GM23338 (cell line): ENCODE measurements at regions not wholly inside any gene's neighbourhood (a gene's known extent, or its start where the extent isn't known, plus 50 kb on each side); places are given as distances from the start of the nearest gene placed in this dataset.
"Not testable (repeated sequence)": the region's sequence is repeated elsewhere in the genome, so short reads cannot be mapped to it uniquely, and the experiment has no call there.

Experiments used
- ATAC-seq: fragments of 200-7000 bp; cut with Tn5 transposase; 3 replicates; pipeline ENCODE4 v1.9.1; 2020
- DNase-seq: peaks from one replicate; pipeline ENCODE4 v3.0.0-alpha.2; 2015; ENCODE audit warnings: low spot score
- H2AFZ ChIP-seq: fragments of 200-600 bp; sonication (generic); 2 replicates; pipeline ENCODE4 v1.8.0; 2016; ENCODE audit warnings: antibody characterized with exemption, mild to moderate bottlenecking, moderate library complexity
- H3F3A ChIP-seq: fragments of 200-600 bp; sonication (generic); replicated peaks from 2 replicates; pipeline ENCODE4 v1.8.0; 2017; ENCODE audit warnings: antibody characterized with exemption, mixed run types, low read depth
- H3K27ac ChIP-seq: fragments of 200-600 bp; sonication (generic); 2 replicates; pipeline ENCODE4 v1.6.1; 2016; ENCODE audit warnings: low read depth
- H3K27me3 ChIP-seq: fragments of 200-600 bp; sonication (generic); 2 replicates; pipeline ENCODE4 v1.8.0; 2016; ENCODE audit warnings: mild to moderate bottlenecking, mixed run types, moderate library complexity; ENCODE audit not compliant: insufficient read depth
- H3K36me3 ChIP-seq: fragments of 200-600 bp; sonication (generic); 2 replicates; pipeline ENCODE4 v1.8.0; 2016; ENCODE audit warnings: mild to moderate bottlenecking; ENCODE audit not compliant: insufficient read depth
- H3K4me1 ChIP-seq: fragments of 200-600 bp; sonication (generic); 2 replicates; pipeline ENCODE4 v1.8.0; 2016; ENCODE audit warnings: mild to moderate bottlenecking, moderate library complexity; ENCODE audit not compliant: insufficient read depth
- H3K4me2 ChIP-seq: fragments of 200-600 bp; sonication (generic); 2 replicates; pipeline ENCODE4 v1.7.1; 2017; ENCODE audit warnings: mixed run types
- H3K4me3 ChIP-seq: fragments of 200-600 bp; sonication (generic); 2 replicates; pipeline ENCODE4 v1.6.1; 2016; ENCODE audit warnings: mixed run types
- H3K79me2 ChIP-seq: fragments of 200-600 bp; sonication (generic); replicated peaks from 2 replicates; pipeline ENCODE4 v1.8.0; 2017; ENCODE audit warnings: mild to moderate bottlenecking; ENCODE audit not compliant: insufficient read depth
- H3K9me2 ChIP-seq: fragments of 200-600 bp; sonication (generic); 2 replicates; pipeline ENCODE4 v1.8.0; 2017; ENCODE audit not compliant: insufficient read depth
- H4K20me1 ChIP-seq: fragments of 200-600 bp; sonication (generic); replicated peaks from 2 replicates; pipeline ENCODE4 v1.8.0; 2017; ENCODE audit warnings: mild to moderate bottlenecking; ENCODE audit not compliant: insufficient read depth
- H3K27ac Mint-ChIP-seq: 2 replicates; pipeline ENCODE4 v1.8.0; 2020; ENCODE audit warnings: inconsistent platforms, mild to moderate bottlenecking, moderate library complexity, mixed read lengths
- H3K27me3 Mint-ChIP-seq: 3 replicates; pipeline ENCODE4 v1.8.0; 2022; ENCODE audit warnings: low read depth, mild to moderate bottlenecking, moderate library complexity, mixed read lengths, inconsistent platforms; ENCODE audit not compliant: insufficient read depth, poor library complexity
- H3K36me3 Mint-ChIP-seq: 3 replicates; pipeline ENCODE4 v1.8.0; 2021; ENCODE audit warnings: low read depth, mild to moderate bottlenecking, inconsistent platforms, moderate library complexity, mixed read lengths
- H3K4me1 Mint-ChIP-seq: 3 replicates; pipeline ENCODE4 v1.8.0; 2020; ENCODE audit warnings: mild to moderate bottlenecking, inconsistent platforms, mixed read lengths
- H3K4me3 Mint-ChIP-seq: 3 replicates; pipeline ENCODE4 v1.8.0; 2021; ENCODE audit warnings: moderate library complexity, mild to moderate bottlenecking, inconsistent platforms, mixed read lengths
- H3K9me3 Mint-ChIP-seq: 3 replicates; pipeline ENCODE4 v1.8.0; 2020; ENCODE audit warnings: moderate library complexity, mild to moderate bottlenecking, inconsistent platforms, mixed read lengths
- JUNB ChIP-seq: IDR thresholded peaks from one replicate; pipeline ENCODE4 v1.6.1; 2016; ENCODE audit warnings: antibody characterized with exemption; ENCODE audit not compliant: unreplicated experiment
- NANOG ChIP-seq: IDR thresholded peaks from 2 replicates; pipeline ENCODE4 v1.6.1; 2016; ENCODE audit warnings: antibody characterized with exemption, borderline replicate concordance
- ZNF114 ChIP-seq: fragments of 250-450 bp; sonication (Bioruptor Pico); IDR thresholded peaks from 2 replicates; pipeline ENCODE4 v1.5.0; 2020; ENCODE audit warnings: mild to moderate bottlenecking, moderate library complexity
- ZNF331 ChIP-seq: fragments of 250-450 bp; sonication (Bioruptor Pico); IDR thresholded peaks from 2 replicates; pipeline ENCODE4 v1.5.0; 2020; ENCODE audit warnings: low read depth, mild to moderate bottlenecking, moderate library complexity
- ZNF462 ChIP-seq: fragments of 250-450 bp; sonication (Bioruptor Pico); IDR thresholded peaks from 2 replicates; pipeline ENCODE4 v1.5.0; 2020; ENCODE audit warnings: mild to moderate bottlenecking, moderate library complexity
- TF ChIP-seq, protein P1 (sequence below), 2 experiments: fragments of 200-600 bp in 1 of 2; sonication (generic) in 1 of 2; conservative IDR thresholded peaks; 2 replicates each; pipeline versions ENCODE4 v1.5.1 to v1.6.1; 2016 to 2017; ENCODE audit warnings: antibody characterized with exemption in 2 of 2, low read depth in 2 of 2, mild to moderate bottlenecking in 2 of 2, moderate library complexity in 1 of 2

GRCh38 chr2:149763358-149763757, 175.8 kb upstream of the MMADHC start:
- Mint-ChIP-seq H3K4me1 (no peaks in the 10 kb centered on the region), H3K36me3 (no peaks in the 10 kb centered on the region; the same call in 2 of the 3 replicates), H3K9me3 (0 out of 3 replicates have a peak, but pooled peaks cover 3% of the 10 kb centered on the region), H3K27ac (no peak overlapping the region), H3K27me3 (no peaks in the 10 kb centered on the region), H3K4me3 (no peak overlapping the region)
- TF ChIP-seq NANOG (no peak), ZNF331 (CRISPR knock-in tag) (no peak)
- TF ChIP-seq, protein P1, sequence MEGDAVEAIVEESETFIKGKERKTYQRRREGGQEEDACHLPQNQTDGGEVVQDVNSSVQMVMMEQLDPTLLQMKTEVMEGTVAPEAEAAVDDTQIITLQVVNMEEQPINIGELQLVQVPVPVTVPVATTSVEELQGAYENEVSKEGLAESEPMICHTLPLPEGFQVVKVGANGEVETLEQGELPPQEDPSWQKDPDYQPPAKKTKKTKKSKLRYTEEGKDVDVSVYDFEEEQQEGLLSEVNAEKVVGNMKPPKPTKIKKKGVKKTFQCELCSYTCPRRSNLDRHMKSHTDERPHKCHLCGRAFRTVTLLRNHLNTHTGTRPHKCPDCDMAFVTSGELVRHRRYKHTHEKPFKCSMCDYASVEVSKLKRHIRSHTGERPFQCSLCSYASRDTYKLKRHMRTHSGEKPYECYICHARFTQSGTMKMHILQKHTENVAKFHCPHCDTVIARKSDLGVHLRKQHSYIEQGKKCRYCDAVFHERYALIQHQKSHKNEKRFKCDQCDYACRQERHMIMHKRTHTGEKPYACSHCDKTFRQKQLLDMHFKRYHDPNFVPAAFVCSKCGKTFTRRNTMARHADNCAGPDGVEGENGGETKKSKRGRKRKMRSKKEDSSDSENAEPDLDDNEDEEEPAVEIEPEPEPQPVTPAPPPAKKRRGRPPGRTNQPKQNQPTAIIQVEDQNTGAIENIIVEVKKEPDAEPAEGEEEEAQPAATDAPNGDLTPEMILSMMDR (conservative IDR thresholded peaks at IDR 0.05; ENCODE audit: low read depth in 2 of 2): no peak
- no peak overlapping the region for H3K4me2 ChIP-seq
- no peaks in the 10 kb centered on the region for H3K79me2 ChIP-seq
- no peaks in the 10 kb centered on the region for H3K9me2 ChIP-seq
- H4K20me1 ChIP-seq: no peaks in the 10 kb centered on the region
- H3K4me3 ChIP-seq: no peak overlapping the region
- H3K27me3 ChIP-seq: no peaks in the 10 kb centered on the region
- H3K4me1 ChIP-seq: no peaks in the 10 kb centered on the region
- DNase-seq (no peak), ATAC-seq (no peak)
- no peak overlapping the region for H3K27ac ChIP-seq
- H3F3A ChIP-seq: no peaks in the 10 kb centered on the region
- no peak overlapping the region for H2AFZ ChIP-seq
- no peaks in the 10 kb centered on the region for H3K36me3 ChIP-seq

DNA sequence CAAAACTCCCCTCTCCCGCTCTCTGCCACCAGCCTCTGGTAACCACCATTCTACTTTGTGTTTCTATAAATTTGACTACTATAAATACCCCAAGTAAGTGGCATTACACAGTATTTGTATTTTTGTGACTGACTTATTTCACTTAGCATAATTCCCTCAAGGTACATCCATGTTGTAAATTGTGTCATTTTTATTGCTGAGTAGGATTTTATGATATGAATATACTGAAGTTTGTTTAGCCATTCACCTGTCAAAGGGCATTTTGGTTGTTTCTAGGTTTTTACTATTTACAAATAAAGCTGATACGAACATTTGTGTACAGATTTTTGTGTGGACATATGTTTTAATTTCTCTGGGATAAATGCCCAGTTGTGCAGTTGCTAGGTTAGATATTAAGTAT, 174.0 kb upstream of the MMADHC start:
- ATAC-seq: no peak
- no peak for DNase-seq
- H3K4me1 ChIP-seq: no peaks in the 10 kb centered on the region
- H3K79me2 ChIP-seq: no peaks in the 10 kb centered on the region
- 0 out of 3 replicates have a peak, but pooled peaks cover 3% of the 10 kb centered on the region for H3K9me3 Mint-ChIP-seq
- no peak overlapping the region for H3K4me2 ChIP-seq
- H3K4me3 ChIP-seq: no peak overlapping the region
- H3K9me2 ChIP-seq: no peaks in the 10 kb centered on the region
- H4K20me1 ChIP-seq: no peaks in the 10 kb centered on the region
- no peak overlapping the region for H2AFZ ChIP-seq
- no peak overlapping the region for H3K4me3 Mint-ChIP-seq
- H3K27ac Mint-ChIP-seq: no peak overlapping the region
- no peak overlapping the region for H3K27ac ChIP-seq
- no peaks in the 10 kb centered on the region for H3K4me1 Mint-ChIP-seq
- no peaks in the 10 kb centered on the region for H3K36me3 ChIP-seq
- H3K36me3 Mint-ChIP-seq: no peaks in the 10 kb centered on the region; the same call in 2 of the 3 replicates
- no peaks in the 10 kb centered on the region for H3K27me3 Mint-ChIP-seq
- H3K27me3 ChIP-seq: no peaks in the 10 kb centered on the region
- TF ChIP-seq ZNF462 (no peak), ZNF114 (CRISPR knock-in tag) (no peak), NANOG (no peak), JUNB (no peak)
- no peaks in the 10 kb centered on the region for H3F3A ChIP-seq

DNA sequence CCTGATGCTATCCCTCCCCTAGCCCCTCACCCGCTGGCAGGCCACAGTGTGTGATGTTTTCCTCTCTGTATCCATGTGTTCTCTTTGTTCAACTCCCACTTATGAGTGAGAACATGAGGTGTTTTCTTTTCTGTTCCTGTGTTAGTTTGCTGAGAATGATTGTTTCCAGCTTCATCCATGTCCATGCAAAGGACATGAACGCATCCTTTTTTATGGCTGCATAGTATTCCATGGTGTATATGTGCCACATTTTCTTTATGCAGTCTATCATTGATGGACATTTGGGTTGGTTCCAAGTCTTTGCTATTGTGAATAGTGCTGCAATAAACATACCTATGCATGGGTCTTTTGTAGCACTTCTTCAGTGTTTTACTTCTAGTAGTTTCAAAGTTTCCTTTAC, 171.8 kb upstream of the MMADHC start:
- not testable (repeated sequence) for H4K20me1 ChIP-seq, H3K79me2 ChIP-seq, H3F3A ChIP-seq, H3K36me3 ChIP-seq, H3K36me3 Mint-ChIP-seq, H3K4me1 Mint-ChIP-seq, ATAC-seq, H3K27me3 Mint-ChIP-seq, H3K4me1 ChIP-seq, H3K4me3 Mint-ChIP-seq, H2AFZ ChIP-seq, DNase-seq, H3K27ac ChIP-seq, H3K4me2 ChIP-seq, H3K27me3 ChIP-seq, H3K27ac Mint-ChIP-seq, H3K4me3 ChIP-seq, H3K9me2 ChIP-seq
- peaks cover 22% of the 10 kb centered on the region for H3K9me3 Mint-ChIP-seq
